Vagina (tissue), 2 donors: ENCODE measurements at regions not wholly inside any gene's neighbourhood (a gene's known extent, or its start where the extent isn't known, plus 50 kb on each side); places are given as distances from the start of the nearest gene placed in this dataset.

Experiments used
- DNase-seq, 2 donors: peaks; one replicate each; pipeline ENCODE4 v3.0.0-alpha.2; 2017; ENCODE audit errors: extremely low spot score in 2 of 2
- H3K27ac ChIP-seq: fragments of 200-600 bp; sonication (generic); one replicate; pipeline ENCODE4 v1.5.1; 2019
- H3K27me3 ChIP-seq: fragments of 200-600 bp; sonication (generic); one replicate; pipeline ENCODE4 v1.5.1; 2019
- H3K36me3 ChIP-seq, 2 donors: fragments of 200-600 bp; sonication (generic); one replicate each; pipeline ENCODE4 v1.5.1; 2017 to 2019
- H3K4me1 ChIP-seq: fragments of 200-600 bp; sonication (generic); one replicate; pipeline ENCODE4 v1.5.1; 2019
- H3K4me3 ChIP-seq, 2 donors: fragments of 200-600 bp; sonication (generic); 1 replicate in 1 of 2; 2 replicates in 1 of 2; pipeline ENCODE4 v1.5.1; 2016 to 2019
- H3K9me3 ChIP-seq: fragments of 200-600 bp; sonication (generic); one replicate; pipeline ENCODE4 v1.5.1; 2019
- POLR2A ChIP-seq, 2 donors: fragments of 450-650 bp; IDR thresholded peaks; one replicate each; pipeline ENCODE4 v1.6.1; 2017; ENCODE audit warnings: antibody characterized with exemption in 2 of 2, mild to moderate bottlenecking in 2 of 2, moderate library complexity in 2 of 2
- POLR2AphosphoS5 ChIP-seq, 2 donors: sonication (generic); formaldehyde crosslinking; IDR thresholded peaks; one replicate each; pipeline ENCODE4 v1.9.0; 2017; ENCODE audit warnings: antibody characterized with exemption in 2 of 2, mild to moderate bottlenecking in 2 of 2, low read depth in 1 of 2; ENCODE audit not compliant: insufficient read depth in 1 of 2
- intact Hi-C: fragments of 100-400 bp; cut with DNase I; formaldehyde crosslinking; loops from one replicate; pipeline ENCODE4 v1.15.1; 2023
- TF ChIP-seq, protein P1 (sequence below), 3 experiments: fragments of 450-650 bp in 2 of 3; fragments of 200-600 bp in 1 of 3; sonication (generic) in 1 of 3; IDR thresholded peaks; one replicate each; pipeline ENCODE4 v1.5.1; 2017 to 2019; ENCODE audit warnings: antibody characterized with exemption in 3 of 3, mild to moderate bottlenecking in 2 of 3, moderate library complexity in 2 of 3

DNA sequence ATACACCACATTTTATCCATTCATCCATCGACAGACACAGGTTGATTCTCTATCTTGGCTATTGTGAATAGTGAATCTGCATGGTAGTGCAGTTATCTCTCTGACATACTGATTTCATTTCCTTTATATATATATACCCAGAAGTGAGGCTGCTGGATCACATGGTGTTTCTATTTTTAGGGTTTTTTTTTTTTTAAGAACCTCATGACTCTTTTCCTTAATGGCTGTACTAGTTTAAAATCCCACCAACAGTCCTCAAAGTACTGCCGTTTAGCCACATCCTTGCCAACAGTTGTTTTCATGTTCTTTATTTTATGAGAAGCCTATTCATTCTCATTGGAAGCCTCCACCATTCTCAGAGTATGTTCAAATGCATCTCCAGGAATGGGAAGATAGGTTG lies 258.7 kb upstream of the SNX7 start:
- Histone ChIP-seq H3K4me3 (no peak overlapping the region), H3K27me3 (no peaks in the 10 kb centered on the region), H3K27ac (no peak overlapping the region), H3K4me1 (no peaks in the 10 kb centered on the region), H3K9me3 (no peaks in the 10 kb centered on the region), H3K36me3 (no peaks in the 10 kb centered on the region)
- intact Hi-C loops, result no loop called here
- DNase-seq, result no peak
- TF ChIP-seq POLR2AphosphoS5 (IDR thresholded peaks at IDR 0.05; ENCODE audit: insufficient read depth in 1 of 2, low read depth in 1 of 2) (no peak), POLR2A (IDR thresholded peaks at IDR 0.05) (no peak)
- TF ChIP-seq, protein P1, sequence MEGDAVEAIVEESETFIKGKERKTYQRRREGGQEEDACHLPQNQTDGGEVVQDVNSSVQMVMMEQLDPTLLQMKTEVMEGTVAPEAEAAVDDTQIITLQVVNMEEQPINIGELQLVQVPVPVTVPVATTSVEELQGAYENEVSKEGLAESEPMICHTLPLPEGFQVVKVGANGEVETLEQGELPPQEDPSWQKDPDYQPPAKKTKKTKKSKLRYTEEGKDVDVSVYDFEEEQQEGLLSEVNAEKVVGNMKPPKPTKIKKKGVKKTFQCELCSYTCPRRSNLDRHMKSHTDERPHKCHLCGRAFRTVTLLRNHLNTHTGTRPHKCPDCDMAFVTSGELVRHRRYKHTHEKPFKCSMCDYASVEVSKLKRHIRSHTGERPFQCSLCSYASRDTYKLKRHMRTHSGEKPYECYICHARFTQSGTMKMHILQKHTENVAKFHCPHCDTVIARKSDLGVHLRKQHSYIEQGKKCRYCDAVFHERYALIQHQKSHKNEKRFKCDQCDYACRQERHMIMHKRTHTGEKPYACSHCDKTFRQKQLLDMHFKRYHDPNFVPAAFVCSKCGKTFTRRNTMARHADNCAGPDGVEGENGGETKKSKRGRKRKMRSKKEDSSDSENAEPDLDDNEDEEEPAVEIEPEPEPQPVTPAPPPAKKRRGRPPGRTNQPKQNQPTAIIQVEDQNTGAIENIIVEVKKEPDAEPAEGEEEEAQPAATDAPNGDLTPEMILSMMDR (IDR thresholded peaks at IDR 0.05), result no peak

- DNase-seq, result no peak
- H3K27ac ChIP-seq, result no peak overlapping the region
Observed at GRCh38 chr1:98400446-98400845, 261.1 kb upstream of the SNX7 start.

DNA sequence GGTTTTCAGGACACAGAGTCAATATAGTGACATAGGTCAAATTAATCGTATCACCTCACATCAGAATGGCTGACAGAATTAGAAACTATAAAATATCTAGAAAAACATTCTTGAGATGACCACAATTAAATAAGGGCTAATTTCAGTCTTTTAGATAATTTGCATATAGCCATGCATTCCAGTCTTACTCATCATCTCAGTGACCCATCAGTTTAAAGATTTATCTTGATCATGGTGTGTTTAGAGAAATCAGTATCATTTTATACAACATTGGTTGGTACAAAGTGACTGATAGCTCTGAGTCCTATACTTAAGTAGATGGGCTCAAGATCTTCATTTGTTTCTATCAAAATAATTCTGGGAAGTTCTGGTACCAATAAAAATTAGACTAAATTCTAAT lies 262.3 kb upstream of the SNX7 start:
- H3K27me3 ChIP-seq, result no peaks in the 10 kb centered on the region
- TF ChIP-seq, protein P1 (IDR thresholded peaks at IDR 0.05), result no peak
- no peak for TF ChIP-seq POLR2A (IDR thresholded peaks at IDR 0.05)
- no peak for TF ChIP-seq POLR2AphosphoS5 (IDR thresholded peaks at IDR 0.05; ENCODE audit: insufficient read depth in 1 of 2, low read depth in 1 of 2)
- H3K4me3 ChIP-seq, result no peak overlapping the region
- intact Hi-C loops, result no loop called here
- no peak for DNase-seq
- H3K4me1 ChIP-seq, result no peaks in the 10 kb centered on the region
- H3K36me3 ChIP-seq, result no peaks in the 10 kb centered on the region
- H3K27ac ChIP-seq, result no peak overlapping the region
- no peaks in the 10 kb centered on the region for H3K9me3 ChIP-seq

More at GRCh38 chr1:98400446-98400845, 261.1 kb upstream of the SNX7 start:
- H3K27me3 ChIP-seq, result no peaks in the 10 kb centered on the region
- no peaks in the 10 kb centered on the region for H3K9me3 ChIP-seq
- intact Hi-C loops, result no loop called here
- no peaks in the 10 kb centered on the region for H3K36me3 ChIP-seq
- no peak overlapping the region for H3K4me3 ChIP-seq
- TF ChIP-seq POLR2AphosphoS5 (IDR thresholded peaks at IDR 0.05; ENCODE audit: insufficient read depth in 1 of 2, low read depth in 1 of 2) (no peak), POLR2A (IDR thresholded peaks at IDR 0.05) (no peak)
- TF ChIP-seq, protein P1 (IDR thresholded peaks at IDR 0.05), result no peak
- H3K4me1 ChIP-seq, result no peaks in the 10 kb centered on the region

- DNase-seq, result no peak
- intact Hi-C loops, result no loop called here
- Histone ChIP-seq H3K36me3 (no peaks in the 10 kb centered on the region), H3K27ac (no peak overlapping the region), H3K9me3 (no peaks in the 10 kb centered on the region), H3K4me1 (no peaks in the 10 kb centered on the region), H3K4me3 (no peak overlapping the region), H3K27me3 (no peaks in the 10 kb centered on the region)
- TF ChIP-seq, protein P1 (IDR thresholded peaks at IDR 0.05), result no peak
- TF ChIP-seq POLR2A (IDR thresholded peaks at IDR 0.05) (no peak), POLR2AphosphoS5 (IDR thresholded peaks at IDR 0.05; ENCODE audit: insufficient read depth in 1 of 2, low read depth in 1 of 2) (no peak)
Observed at GRCh38 chr1:98398649-98399048, 262.9 kb upstream of the SNX7 start.

- Histone ChIP-seq H3K4me3 (no peak overlapping the region), H3K27ac (no peak overlapping the region), H3K4me1 (no peaks in the 10 kb centered on the region), H3K9me3 (no peaks in the 10 kb centered on the region), H3K36me3 (no peaks in the 10 kb centered on the region), H3K27me3 (no peaks in the 10 kb centered on the region)
- TF ChIP-seq POLR2AphosphoS5 (IDR thresholded peaks at IDR 0.05; ENCODE audit: insufficient read depth in 1 of 2, low read depth in 1 of 2), result no peak
- TF ChIP-seq POLR2A (IDR thresholded peaks at IDR 0.05), result no peak
- TF ChIP-seq, protein P1 (IDR thresholded peaks at IDR 0.05), result no peak
- no peak for DNase-seq
- intact Hi-C loops, result no loop called here
Observed at GRCh38 chr1:98398092-98398491, 263.4 kb upstream of the SNX7 start.
